DLD1 (cell line): ENCODE measurements at regions not wholly inside any gene's neighbourhood (a gene's known extent, or its start where the extent isn't known, plus 50 kb on each side); places are given as distances from the start of the nearest gene placed in this dataset.

Experiments
- in situ Hi-C: cut with HindIII; loops from 2 replicates; pipeline ENCODE4 v1.10.0; 2017; ENCODE audit warnings: low sequenced_read_pairs

DNA sequence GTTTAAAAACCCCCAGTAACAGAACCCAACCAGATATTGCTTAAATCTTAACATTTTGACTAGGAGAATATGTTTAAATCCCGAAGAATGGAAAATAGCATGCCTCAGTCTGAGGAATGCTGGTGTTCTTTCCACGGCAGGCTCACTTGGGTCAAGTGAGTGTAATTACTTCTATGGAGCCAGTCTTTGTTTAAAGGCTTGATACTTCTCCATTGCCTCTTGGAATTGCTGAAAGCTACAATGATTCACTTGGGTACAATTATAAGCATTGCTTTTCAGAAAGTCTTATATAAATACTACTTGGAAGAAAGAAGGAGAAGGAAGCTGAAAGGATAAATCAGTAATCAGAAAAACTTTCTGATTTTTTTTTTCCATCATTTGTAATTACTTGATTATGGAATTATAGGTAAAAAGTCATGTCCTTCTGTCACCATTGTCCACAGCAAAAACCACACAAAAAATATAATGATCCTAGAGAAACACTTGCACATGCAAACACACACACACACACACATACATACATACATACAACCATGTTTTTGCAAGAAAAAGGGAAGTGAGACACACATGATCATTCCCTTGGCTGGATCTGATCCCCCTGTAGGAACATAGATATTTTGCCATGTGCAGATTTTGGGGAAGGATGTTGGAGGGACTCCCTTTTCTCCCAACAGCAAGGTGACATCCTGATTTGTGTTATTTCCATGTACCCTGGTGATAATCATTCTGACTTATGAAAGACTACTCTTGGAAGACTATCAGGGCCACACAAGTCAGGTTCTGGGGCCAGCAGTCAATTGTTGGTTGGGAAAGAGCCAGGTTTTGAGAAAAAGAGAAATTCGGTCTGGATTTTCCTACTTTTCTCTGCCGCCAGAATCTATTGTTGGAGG is 396.0 kb upstream of the BTBD3 start:
- in situ Hi-C loops = no loop called here

DNA sequence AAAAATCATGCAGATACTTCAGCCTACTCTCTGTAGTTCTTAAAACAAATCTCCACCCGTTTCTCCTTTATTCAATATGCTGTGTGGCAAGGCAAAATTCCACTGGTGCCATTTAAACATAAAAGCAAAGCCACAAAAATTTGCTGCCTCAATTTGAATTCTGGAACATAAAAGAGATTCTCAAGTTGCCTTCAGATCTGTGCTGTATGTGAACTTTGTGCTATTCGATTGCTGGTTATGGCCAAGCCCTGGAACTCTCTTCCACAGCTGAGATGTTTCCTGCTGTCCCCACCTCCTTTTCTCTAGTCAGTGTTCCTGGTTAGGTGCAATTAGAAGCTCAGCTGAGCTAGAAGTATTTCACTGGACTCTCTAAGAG is 395.3 kb upstream of the BTBD3 start:
- in situ Hi-C loops = no loop called here

DNA sequence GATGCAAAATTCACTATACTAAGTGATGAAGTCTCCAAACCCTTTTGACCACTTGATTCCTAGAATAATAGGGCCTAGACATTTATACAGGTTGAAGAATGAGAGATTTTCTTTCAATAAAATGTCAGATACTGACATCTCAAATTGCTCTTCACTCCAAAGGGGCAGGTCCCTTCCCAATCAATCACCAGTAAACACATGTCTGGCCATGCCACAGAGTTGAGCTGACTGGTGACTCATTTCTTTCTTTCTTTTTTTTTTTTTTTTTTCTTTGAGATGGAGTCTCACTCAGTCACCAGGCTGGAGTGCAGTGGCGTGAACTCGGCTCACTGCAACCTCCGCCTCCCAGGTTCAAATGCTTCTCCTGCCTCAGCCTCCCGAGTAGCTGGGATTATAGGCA is 388.6 kb upstream of the BTBD3 start:
- in situ Hi-C loops = loop anchor here (25.0 kb wide), 1 partner anchor 342 kb away; no protein-coding TSS in a partner anchor

DNA sequence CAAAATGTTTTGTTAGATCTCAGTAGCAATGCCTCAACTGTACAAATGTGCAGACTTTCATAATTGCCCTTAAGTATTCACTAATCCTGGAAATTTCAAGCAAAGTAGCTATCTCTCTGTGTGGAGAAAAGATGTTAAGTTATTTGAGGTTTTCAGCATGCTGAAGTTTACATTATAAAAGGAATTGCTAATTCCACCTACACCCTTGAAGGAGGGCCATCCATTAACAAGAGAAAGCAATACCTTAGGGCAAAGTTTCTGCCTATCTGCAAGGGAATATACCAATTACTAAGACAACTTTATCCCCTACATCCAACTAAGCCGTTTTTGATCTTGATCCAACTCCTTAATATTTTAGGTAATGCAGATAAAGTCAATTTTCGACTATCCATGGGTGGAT is 380.7 kb upstream of the BTBD3 start:
- in situ Hi-C loops = loop anchor here (25.0 kb wide), 1 partner anchor 350 kb away; no protein-coding TSS in a partner anchor

DNA sequence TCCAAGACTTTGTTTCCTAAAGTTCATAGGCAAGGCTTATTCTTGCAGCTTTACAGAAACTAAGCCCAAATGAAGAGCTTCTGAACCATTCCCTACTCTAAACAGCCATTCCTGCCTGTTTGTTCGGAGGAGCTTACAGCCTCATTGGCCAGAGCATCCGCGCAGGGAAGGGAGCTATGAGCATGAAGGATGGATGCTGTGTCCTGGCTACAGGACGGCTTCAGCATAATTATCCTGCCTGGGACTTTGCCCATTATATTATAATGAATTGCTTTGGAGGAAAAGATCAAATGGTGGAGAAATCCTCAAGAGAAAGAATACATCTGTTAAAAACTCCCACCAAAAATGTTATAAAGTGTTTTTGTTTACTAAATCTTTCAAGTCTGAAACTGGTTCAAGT is 378.2 kb upstream of the BTBD3 start:
- in situ Hi-C loops = loop anchor here (25.0 kb wide), 1 partner anchor 352 kb away; no protein-coding TSS in a partner anchor

GRCh38 chr20:11540558-11540957 is 377.1 kb upstream of the BTBD3 start:
- in situ Hi-C loops = loop anchor here (25.0 kb wide), 1 partner anchor 353 kb away; no protein-coding TSS in a partner anchor

GRCh38 chr20:11542645-11543044 is 375.0 kb upstream of the BTBD3 start:
- in situ Hi-C loops = loop anchor here (25.0 kb wide), 1 partner anchor 355 kb away; no protein-coding TSS in a partner anchor

DNA sequence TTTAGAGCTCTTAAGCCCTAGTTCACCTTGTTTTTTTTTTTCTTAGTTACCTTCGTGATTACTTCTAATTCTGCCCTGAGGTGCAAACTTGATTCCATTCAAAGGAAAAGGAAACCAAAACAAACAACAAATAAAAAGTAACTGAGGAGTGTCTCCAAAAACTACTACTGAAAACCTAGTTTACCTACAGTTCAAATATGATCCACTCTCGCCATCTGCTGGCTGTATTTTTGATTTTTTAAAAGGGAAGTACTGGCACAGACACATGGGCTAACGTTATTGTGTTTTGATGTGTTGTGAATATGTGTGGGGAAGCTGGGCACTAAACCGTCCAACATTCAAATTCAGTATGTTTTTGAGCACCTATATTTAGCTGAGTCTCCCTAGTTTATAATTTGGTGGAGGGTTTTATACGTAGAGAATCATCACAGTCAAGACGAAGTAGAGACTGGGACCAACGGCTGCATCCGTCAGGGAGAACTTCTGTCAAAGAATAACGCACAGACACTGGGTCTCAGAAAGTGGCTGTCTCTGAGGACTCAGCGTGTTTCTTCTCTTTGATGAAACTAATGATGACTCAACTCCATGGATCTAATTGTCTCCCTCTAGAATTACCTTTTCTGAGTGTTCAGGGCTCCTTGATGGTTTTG is 373.5 kb upstream of the BTBD3 start:
- in situ Hi-C loops = loop anchor here (25.0 kb wide), 1 partner anchor 357 kb away; no protein-coding TSS in a partner anchor

DNA sequence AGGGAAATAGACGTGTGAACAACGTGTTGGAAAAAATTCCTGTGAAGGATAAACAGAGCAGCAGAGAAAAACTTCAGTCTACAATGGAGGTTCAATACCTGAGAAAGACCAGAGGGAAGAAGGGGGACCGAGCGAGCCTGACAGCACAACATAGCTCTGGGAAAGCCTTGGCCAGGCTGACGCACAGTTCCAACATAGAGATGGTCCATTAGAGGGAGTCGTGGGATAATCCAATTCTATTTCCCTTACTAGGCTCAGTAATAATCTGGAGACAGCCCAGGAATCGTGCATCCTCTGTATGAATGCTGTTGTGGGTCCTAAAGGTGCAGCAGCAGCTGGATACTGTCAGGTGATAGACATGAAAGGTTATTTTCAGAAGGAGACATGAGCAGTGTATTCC is 370.8 kb upstream of the BTBD3 start:
- in situ Hi-C loops = loop anchor here (25.0 kb wide), 1 partner anchor 360 kb away; no protein-coding TSS in a partner anchor

- in situ Hi-C loops = loop anchor here (25.0 kb wide), 1 partner anchor 362 kb away; no protein-coding TSS in a partner anchor
Observed at GRCh38 chr20:11549172-11550103, 368.3 kb upstream of the BTBD3 start.

- in situ Hi-C loops = no loop called here
Observed at GRCh38 chr20:11550657-11551338, 366.9 kb upstream of the BTBD3 start.

DNA sequence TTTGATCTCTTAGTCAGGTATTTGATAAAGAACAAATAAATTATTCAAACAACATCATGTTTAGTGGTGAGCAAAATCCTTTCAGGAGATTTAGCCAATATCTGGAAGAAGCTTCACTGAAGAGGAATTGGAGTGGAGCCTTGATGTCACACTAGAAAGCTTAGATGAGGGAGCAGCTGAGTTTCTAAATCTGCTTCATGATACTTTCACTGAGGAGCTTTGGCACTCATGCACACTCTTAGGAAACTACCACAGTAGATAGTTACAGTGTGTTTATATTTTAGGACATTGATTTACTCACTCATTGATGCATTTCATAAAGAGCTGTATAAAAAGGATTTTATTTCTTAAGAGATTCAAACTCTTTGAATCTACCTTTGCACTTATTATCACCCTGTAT is 366.2 kb upstream of the BTBD3 start:
- in situ Hi-C loops = no loop called here

DNA sequence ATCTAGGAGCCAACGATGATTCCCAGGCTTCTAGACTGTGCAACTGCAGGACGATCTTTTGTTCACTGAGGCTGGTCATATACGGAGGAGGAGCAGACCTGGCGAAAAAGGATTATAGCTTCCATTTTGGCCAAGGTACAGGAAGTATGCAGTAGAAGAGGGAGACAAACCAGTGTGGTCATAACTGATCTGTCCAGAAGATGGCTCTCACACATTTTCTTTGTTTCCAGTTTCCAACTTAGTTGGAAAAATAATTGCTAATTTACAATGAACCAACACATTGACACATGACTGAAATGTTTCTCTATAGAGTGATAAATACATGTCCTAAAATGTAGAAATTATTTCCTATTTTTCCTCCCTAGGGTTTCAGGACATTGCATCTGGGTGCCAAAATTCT is 364.1 kb upstream of the BTBD3 start:
- in situ Hi-C loops = no loop called here

- in situ Hi-C loops = no loop called here
Observed at GRCh38 chr20:11555510-11555909, 362.2 kb upstream of the BTBD3 start.

DNA sequence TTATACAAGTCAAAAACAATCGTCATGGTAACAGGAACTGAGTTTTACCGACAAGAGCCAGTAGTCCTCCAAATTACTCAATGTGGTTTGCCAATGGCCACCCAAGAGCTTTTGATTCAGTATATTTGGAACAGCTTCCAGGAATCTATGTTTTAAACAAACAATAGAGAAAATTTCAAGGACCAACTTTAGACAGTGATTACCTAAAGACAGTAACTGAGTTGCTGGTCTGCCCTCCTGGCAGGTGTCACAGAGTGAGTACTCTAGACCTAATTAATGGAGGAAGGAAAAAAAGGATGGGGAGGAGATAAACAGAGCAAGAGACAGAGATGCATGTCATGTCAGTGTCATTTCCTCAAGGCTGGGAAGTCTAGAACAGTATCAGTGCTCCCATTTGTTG is 361.3 kb upstream of the BTBD3 start:
- in situ Hi-C loops = no loop called here

DNA sequence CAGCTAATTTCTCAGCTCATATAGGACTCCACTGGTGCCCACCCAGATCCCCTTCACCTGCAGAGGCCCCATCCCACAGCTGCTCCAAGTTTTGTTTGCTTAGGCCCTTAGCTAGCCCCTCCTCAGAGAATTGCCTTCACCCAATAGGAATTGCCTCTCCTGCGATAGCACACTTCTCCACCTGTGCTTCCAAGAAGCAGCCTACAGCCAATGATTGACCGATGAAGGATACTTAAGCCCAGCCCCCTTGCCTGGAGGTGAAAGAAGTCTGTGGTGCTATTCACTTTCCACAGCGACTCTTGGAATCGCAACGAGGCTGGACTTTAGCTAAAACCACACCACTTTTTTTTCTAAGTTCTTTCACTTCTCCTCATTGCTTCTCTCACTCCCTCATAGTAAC is 353.2 kb upstream of the BTBD3 start:
- in situ Hi-C loops = no loop called here

- in situ Hi-C loops = no loop called here
Observed at GRCh38 chr20:11569163-11569562, 348.5 kb upstream of the BTBD3 start.

GRCh38 chr20:11573507-11573906 is 344.2 kb upstream of the BTBD3 start:
- in situ Hi-C loops = no loop called here

DNA sequence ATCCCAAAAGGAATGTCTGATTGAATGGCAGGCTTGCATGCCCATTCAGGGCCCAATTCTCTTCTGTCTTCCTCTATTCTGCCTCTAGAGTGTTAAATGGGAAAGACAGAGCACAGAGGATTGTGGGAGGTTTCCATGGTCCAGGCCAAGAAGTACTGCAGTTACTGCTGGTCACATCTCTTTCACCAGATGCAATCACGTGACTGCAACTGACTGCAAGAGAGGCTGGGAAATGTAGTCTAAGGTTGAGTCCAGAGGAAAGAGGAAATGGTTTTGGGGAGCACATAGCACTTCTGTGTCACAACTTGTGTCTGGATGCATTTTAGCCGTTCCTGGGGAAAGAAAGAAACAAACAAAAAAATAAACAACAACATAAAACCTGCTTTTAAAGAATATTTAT is 336.4 kb upstream of the BTBD3 start:
- in situ Hi-C loops = no loop called here

DNA sequence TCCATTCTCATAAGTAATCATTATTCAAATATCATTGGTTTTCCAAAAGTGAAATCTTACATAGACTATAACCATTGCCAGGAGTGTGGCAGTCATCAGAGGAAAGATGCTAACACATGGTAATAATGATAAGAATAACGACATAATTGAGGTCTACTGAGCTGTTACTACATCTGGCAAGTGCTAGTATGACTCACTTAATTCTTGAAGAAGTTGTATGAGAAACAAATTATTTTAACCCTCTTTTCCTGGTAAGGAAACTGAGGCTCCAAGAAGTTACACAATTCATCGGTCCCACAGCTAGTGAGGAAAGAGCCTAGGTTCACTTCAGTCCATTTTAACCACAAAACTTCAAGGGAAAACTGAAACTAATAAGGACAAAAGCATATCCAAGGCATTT is 335.6 kb upstream of the BTBD3 start:
- in situ Hi-C loops = no loop called here
